PC-9 (cell line): ENCODE measurements at regions not wholly inside any gene's neighbourhood (a gene's known extent, or its start where the extent isn't known, plus 50 kb on each side); places are given as distances from the start of the nearest gene placed in this dataset.

Source experiments
- BruUV-seq: library from RNA; stranded (reverse); fragments of 400-500 nt; replicated peaks from 2 replicates; lab custom pipeline; 2021; lab: Mats Ljungman, UMichigan
- CTCF ChIA-PET: fragments of 300-600 bp; sonication (Branson Sonifier 250); formaldehyde crosslinking; loops from one replicate; lab custom pipeline; 2022; ENCODE audit warnings: antibody characterized with exemption; lab: Charles Lee
- POLR2A ChIA-PET: fragments of 300-600 bp; sonication (Branson Sonifier 250); formaldehyde crosslinking; loops from one replicate; lab custom pipeline; 2022; ENCODE audit warnings: antibody characterized with exemption; ENCODE audit not compliant: unreplicated experiment; lab: Charles Lee
- DNase-seq, 2 experiments: peaks; one replicate each; pipeline versions ENCODE4 v3.0.0 to v3.0.0-alpha.2; 2015 to 2022; ENCODE audit warnings: mixed read lengths in 1 of 2
- H2AFZ ChIP-seq: fragments of 200-600 bp; sonication (generic); 2 replicates; pipeline ENCODE4 v1.8.1; 2017; ENCODE audit warnings: antibody characterized with exemption
- H3F3A ChIP-seq: fragments of 200-600 bp; sonication (generic); 2 replicates; pipeline ENCODE4 v1.8.1; 2017; ENCODE audit warnings: antibody characterized with exemption, mild to moderate bottlenecking, low read depth; ENCODE audit not compliant: insufficient read depth
- H3K27ac ChIP-seq: fragments of 200-600 bp; sonication (generic); 2 replicates; pipeline ENCODE4 v1.6.1; 2016; ENCODE audit warnings: mixed run types
- H3K27me3 ChIP-seq: fragments of 200-600 bp; sonication (generic); 2 replicates; pipeline ENCODE4 v1.6.1; 2016; ENCODE audit warnings: low read depth, mixed run types; ENCODE audit not compliant: insufficient read depth
- H3K36me3 ChIP-seq: fragments of 200-600 bp; sonication (generic); 2 replicates; pipeline ENCODE4 v1.6.1; 2016; ENCODE audit warnings: low read depth, mixed run types
- H3K4me1 ChIP-seq: fragments of 200-600 bp; sonication (generic); replicated peaks from 2 replicates; pipeline ENCODE4 v1.6.1; 2016; ENCODE audit warnings: mixed run types; ENCODE audit not compliant: insufficient read depth
- H3K4me2 ChIP-seq: fragments of 200-600 bp; sonication (generic); 2 replicates; pipeline ENCODE4 v1.6.1; 2017; ENCODE audit warnings: mixed run types
- H3K4me3 ChIP-seq: fragments of 200-600 bp; sonication (generic); 2 replicates; pipeline ENCODE4 v1.6.1; 2016; ENCODE audit warnings: mixed run types
- H3K79me2 ChIP-seq: fragments of 200-600 bp; sonication (generic); 2 replicates; pipeline ENCODE4 v1.6.1; 2017; ENCODE audit warnings: low read depth, mixed run types
- H3K9me2 ChIP-seq: fragments of 200-600 bp; sonication (generic); 2 replicates; pipeline ENCODE4 v1.8.1; 2017; ENCODE audit warnings: mild to moderate bottlenecking; ENCODE audit not compliant: insufficient read depth
- H3K9me3 ChIP-seq: fragments of 200-600 bp; sonication (generic); 2 replicates; pipeline ENCODE4 v1.8.1; 2016; ENCODE audit warnings: low read depth; ENCODE audit not compliant: insufficient read depth
- H4K20me1 ChIP-seq: fragments of 200-600 bp; sonication (generic); 2 replicates; pipeline ENCODE4 v1.8.1; 2017; ENCODE audit not compliant: insufficient read depth
- EZH2 ChIP-seq: fragments of 200-600 bp; sonication (generic); IDR thresholded peaks from 2 replicates; pipeline ENCODE4 v1.8.0; 2017; ENCODE audit warnings: antibody characterized with exemption, low read depth
- intact Hi-C: fragments of 100-400 bp; cut with micrococcal nuclease; formaldehyde crosslinking; loops from one replicate; pipeline ENCODE4 v1.10.0; 2022; ENCODE audit not compliant: unreplicated experiment
- TF ChIP-seq, protein P1 (sequence below): fragments of 200-600 bp; sonication (generic); conservative IDR thresholded peaks from 2 replicates; pipeline ENCODE4 v1.6.1; 2017; ENCODE audit warnings: mixed run types, antibody characterized with exemption, mild to moderate bottlenecking, moderate library complexity

DNA sequence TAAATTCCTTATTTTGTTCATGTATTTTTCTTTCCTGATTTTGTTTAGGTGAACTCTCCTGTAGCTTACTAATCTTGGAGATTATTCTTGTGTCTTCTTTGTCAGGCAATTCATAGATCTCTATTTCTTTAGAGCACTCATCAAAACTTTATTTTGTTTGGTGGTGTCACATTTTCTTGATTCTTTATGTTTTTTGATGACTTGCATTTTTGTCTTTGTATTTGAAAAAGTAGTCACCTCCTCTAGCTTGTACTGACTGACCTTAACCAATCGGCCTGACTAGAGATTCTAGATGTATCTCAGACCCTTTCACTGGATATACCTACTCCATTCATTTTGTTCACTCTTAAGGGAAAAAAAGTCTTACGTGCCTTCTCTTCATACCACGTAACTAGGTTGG, 986.3 kb upstream of the LRRTM1 start:
- Histone ChIP-seq H3K27me3 (no peaks in the 10 kb centered on the region), H3K4me2 (no peak overlapping the region), H3K27ac (no peak overlapping the region), H3K9me3 (no peaks in the 10 kb centered on the region), H3K9me2 (no peaks in the 10 kb centered on the region), H3K4me3 (no peak overlapping the region), H2AFZ (no peak overlapping the region), H4K20me1 (no peaks in the 10 kb centered on the region), H3F3A (no peaks in the 10 kb centered on the region), H3K4me1 (no peaks in the 10 kb centered on the region), H3K36me3 (no peaks in the 10 kb centered on the region), H3K79me2 (no peaks in the 10 kb centered on the region)
- POLR2A ChIA-PET = no interaction called here
- CTCF ChIA-PET = no interaction called here
- intact Hi-C loops = no loop called here
- BruUV-seq = no TSS peak
- no peak for TF ChIP-seq EZH2
- TF ChIP-seq, protein P1, sequence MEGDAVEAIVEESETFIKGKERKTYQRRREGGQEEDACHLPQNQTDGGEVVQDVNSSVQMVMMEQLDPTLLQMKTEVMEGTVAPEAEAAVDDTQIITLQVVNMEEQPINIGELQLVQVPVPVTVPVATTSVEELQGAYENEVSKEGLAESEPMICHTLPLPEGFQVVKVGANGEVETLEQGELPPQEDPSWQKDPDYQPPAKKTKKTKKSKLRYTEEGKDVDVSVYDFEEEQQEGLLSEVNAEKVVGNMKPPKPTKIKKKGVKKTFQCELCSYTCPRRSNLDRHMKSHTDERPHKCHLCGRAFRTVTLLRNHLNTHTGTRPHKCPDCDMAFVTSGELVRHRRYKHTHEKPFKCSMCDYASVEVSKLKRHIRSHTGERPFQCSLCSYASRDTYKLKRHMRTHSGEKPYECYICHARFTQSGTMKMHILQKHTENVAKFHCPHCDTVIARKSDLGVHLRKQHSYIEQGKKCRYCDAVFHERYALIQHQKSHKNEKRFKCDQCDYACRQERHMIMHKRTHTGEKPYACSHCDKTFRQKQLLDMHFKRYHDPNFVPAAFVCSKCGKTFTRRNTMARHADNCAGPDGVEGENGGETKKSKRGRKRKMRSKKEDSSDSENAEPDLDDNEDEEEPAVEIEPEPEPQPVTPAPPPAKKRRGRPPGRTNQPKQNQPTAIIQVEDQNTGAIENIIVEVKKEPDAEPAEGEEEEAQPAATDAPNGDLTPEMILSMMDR = no peak
- no peak for DNase-seq

DNA sequence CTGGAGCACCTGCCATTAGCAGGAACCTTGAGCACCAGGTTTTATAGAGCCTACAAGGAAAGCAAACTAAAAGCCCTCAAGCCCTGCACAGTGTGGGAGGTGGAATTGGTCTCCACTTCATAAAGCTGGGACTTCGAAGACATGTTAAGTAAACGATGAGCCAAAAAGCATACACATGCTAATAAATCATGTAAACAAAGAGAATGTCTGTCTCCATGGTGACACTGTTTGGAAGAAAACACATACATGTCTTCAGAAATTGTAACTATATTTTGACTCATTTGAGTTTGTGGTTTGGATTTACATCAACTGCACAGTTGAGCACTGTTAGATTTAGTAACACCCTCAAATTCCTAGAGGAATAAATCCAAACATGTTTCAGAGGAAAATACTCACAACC, 978.5 kb upstream of the LRRTM1 start:
- Histone ChIP-seq H3K27me3 (no peaks in the 10 kb centered on the region), H3K79me2 (no peaks in the 10 kb centered on the region), H3K9me3 (no peaks in the 10 kb centered on the region), H3F3A (no peaks in the 10 kb centered on the region), H4K20me1 (no peaks in the 10 kb centered on the region), H3K4me1 (no peaks in the 10 kb centered on the region), H3K27ac (no peak overlapping the region), H3K9me2 (no peaks in the 10 kb centered on the region), H3K36me3 (no peaks in the 10 kb centered on the region), H2AFZ (no peak overlapping the region), H3K4me3 (no peak overlapping the region), H3K4me2 (no peak overlapping the region)
- POLR2A ChIA-PET = no interaction called here
- no peak for DNase-seq
- intact Hi-C loops = no loop called here
- no peak for TF ChIP-seq EZH2
- TF ChIP-seq, protein P1 = no peak
- CTCF ChIA-PET = no interaction called here
- BruUV-seq = no TSS peak

DNA sequence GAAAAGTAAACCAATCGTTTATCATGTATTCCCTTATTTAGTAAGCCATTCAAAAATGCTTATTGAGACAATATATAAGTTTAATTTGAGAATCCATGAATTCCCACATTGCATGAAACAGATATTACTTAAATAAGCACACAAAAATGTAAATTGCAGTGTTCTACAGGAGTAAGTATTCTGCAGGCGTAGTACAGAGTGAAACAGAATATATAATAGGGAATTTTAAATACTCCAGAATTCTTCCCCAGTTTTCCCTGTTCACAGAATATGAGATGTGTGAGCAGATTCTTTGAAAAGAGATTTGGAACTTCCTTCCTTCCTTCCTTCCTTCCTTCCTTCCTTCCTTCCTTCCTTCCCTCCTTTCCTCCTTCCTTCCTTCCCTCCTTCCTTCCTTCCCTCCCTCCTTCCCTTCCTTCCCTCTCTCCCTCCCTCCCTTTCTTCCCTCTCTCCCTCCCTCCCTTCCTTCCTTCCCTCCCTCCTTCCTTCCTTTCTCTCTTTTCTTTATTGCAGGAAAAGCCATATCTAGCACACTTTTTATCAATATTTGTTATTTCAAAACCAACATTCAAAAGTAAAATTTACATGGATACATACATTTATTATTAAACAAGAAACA, 977.7 kb upstream of the LRRTM1 start:
- DNase-seq = no peak
- H3K27me3 ChIP-seq = no peaks in the 10 kb centered on the region
- H3K4me2 ChIP-seq = no peak overlapping the region
- no peak overlapping the region for H2AFZ ChIP-seq
- no peak overlapping the region for H3K27ac ChIP-seq
- H3K4me1 ChIP-seq = no peaks in the 10 kb centered on the region
- TF ChIP-seq, protein P1 = no peak
- TF ChIP-seq EZH2 = no peak
- H4K20me1 ChIP-seq = no peaks in the 10 kb centered on the region
- BruUV-seq = no TSS peak
- no peak overlapping the region for H3K4me3 ChIP-seq
- POLR2A ChIA-PET = no interaction called here
- CTCF ChIA-PET = no interaction called here
- H3K79me2 ChIP-seq = no peaks in the 10 kb centered on the region
- intact Hi-C loops = no loop called here
- H3K9me2 ChIP-seq = no peaks in the 10 kb centered on the region
- no peaks in the 10 kb centered on the region for H3K36me3 ChIP-seq
- H3K9me3 ChIP-seq = no peaks in the 10 kb centered on the region
- no peaks in the 10 kb centered on the region for H3F3A ChIP-seq
